ENCODE measurements at regions not wholly inside any gene's neighbourhood (a gene's known extent, or its start where the extent isn't known, plus 50 kb on each side); places are given as distances from the start of the nearest gene placed in this dataset.

DNA sequence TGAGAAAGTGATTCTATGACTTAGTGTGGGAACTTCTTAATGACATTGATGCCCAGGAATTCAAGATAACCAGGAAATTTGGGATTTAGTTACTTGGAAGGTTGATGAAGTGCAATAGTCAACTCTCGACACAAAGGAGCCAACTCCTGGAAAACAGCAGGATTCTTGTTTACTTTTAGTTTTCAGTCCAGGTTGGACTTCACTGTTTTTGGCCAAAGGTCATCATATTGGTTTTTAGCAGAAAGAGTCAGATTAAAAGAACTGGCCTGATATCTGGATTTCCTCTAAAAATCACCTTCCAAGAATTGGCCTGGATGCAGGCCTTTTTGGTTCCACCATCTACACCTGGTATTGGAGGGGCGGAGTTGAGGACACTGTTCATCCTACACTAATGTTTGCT lies 60.1 kb upstream of the SALL1 start:
- Mint-ChIP-seq H3K27ac (no peak overlapping the region), H3K9me3 (peaks cover 57% of the 10 kb centered on the region), H3K4me3 (no peak overlapping the region), H3K27me3 (ENCODE audit: low read depth, poor library complexity) (no peaks in the 10 kb centered on the region), H3K4me1 (peaks cover 35% of the 10 kb centered on the region), H3K36me3 (ENCODE audit: low read depth) (peaks cover 59% of the 10 kb centered on the region)
- TF ChIP-seq, protein P1, sequence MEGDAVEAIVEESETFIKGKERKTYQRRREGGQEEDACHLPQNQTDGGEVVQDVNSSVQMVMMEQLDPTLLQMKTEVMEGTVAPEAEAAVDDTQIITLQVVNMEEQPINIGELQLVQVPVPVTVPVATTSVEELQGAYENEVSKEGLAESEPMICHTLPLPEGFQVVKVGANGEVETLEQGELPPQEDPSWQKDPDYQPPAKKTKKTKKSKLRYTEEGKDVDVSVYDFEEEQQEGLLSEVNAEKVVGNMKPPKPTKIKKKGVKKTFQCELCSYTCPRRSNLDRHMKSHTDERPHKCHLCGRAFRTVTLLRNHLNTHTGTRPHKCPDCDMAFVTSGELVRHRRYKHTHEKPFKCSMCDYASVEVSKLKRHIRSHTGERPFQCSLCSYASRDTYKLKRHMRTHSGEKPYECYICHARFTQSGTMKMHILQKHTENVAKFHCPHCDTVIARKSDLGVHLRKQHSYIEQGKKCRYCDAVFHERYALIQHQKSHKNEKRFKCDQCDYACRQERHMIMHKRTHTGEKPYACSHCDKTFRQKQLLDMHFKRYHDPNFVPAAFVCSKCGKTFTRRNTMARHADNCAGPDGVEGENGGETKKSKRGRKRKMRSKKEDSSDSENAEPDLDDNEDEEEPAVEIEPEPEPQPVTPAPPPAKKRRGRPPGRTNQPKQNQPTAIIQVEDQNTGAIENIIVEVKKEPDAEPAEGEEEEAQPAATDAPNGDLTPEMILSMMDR (IDR thresholded peaks at IDR 0.05), result no peak
- DNase-seq, result no peak

DNA sequence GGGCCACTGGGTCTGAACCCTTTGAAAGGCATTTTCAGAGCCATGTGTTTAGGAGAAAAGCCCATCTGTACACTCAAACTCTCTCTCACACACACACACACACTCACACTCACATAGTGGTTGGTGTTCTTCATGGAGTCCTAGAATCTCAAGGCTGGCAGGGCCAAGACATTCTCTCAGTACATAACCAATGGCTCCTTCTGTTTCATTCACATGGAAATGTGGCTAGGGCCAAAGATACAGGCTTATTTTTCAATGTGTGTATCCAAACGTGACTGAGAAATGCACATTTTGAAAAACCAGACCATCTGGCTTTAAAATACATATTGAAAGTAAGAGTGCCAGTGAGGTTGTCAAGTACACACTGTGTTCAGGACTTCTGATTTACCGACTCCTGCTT lies 59.0 kb upstream of the SALL1 start:
- TF ChIP-seq, protein P1 (IDR thresholded peaks at IDR 0.05), result no peak
- Mint-ChIP-seq H3K27me3 (ENCODE audit: low read depth, poor library complexity) (no peaks in the 10 kb centered on the region), H3K9me3 (peaks cover 51% of the 10 kb centered on the region), H3K36me3 (ENCODE audit: low read depth) (peaks cover 58% of the 10 kb centered on the region), H3K4me1 (peaks cover 33% of the 10 kb centered on the region), H3K4me3 (no peak overlapping the region), H3K27ac (no peak overlapping the region)
- DNase-seq, result no peak

DNA sequence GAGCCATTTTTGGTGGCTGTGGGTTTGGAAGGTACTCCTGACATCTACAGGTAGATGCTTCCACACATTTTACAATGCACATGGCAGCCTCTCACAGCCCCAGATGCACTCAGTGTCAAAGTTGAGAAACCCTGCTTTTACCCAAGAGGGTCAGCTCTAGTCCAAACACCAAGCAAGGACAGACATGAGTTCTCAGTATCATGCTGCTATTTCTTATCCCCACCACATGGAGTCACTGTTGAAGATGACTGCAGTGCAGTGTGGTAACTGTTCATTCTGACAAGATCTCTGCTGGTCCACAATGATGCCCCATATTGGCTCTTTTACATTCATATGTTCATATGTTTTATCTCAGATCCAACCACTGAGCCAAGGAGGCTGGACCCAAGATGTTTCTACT lies 50.5 kb upstream of the SALL1 start:
- Mint-ChIP-seq H3K9me3 (peaks cover 37% of the 10 kb centered on the region), H3K27me3 (ENCODE audit: low read depth, poor library complexity) (peaks cover 3% of the 10 kb centered on the region), H3K4me3 (no peak overlapping the region), H3K27ac (no peak overlapping the region), H3K4me1 (peaks cover 21% of the 10 kb centered on the region), H3K36me3 (ENCODE audit: low read depth) (peaks cover 53% of the 10 kb centered on the region)
- no peak for DNase-seq
- TF ChIP-seq, protein P1 (IDR thresholded peaks at IDR 0.05), result no peak
